Activated T-cell treated with anti-CD3 and anti-CD28 coated beads, Interleukin-2, amount 50 U/mL, for 24 hours (primary cell): ENCODE measurements at regions not wholly inside any gene's neighbourhood (a gene's known extent, or its start where the extent isn't known, plus 50 kb on each side); places are given as distances from the start of the nearest gene placed in this dataset.
"Not testable (repeated sequence)": the region's sequence is repeated elsewhere in the genome, so short reads cannot be mapped to it uniquely, and the experiment has no call there.

Experiments used
- DNase-seq: peaks from one replicate; pipeline ENCODE4 v3.0.0-alpha.2; 2020
- H3K27ac Mint-ChIP-seq: 2 replicates; pipeline ENCODE4 v1.8.0; 2020; ENCODE audit warnings: mild to moderate bottlenecking, mixed read lengths
- H3K27me3 Mint-ChIP-seq: 2 replicates; pipeline ENCODE4 v1.8.0; 2020; ENCODE audit warnings: mixed read lengths
- H3K36me3 Mint-ChIP-seq: 2 replicates; pipeline ENCODE4 v1.8.0; 2020; ENCODE audit warnings: low read depth, mixed read lengths
- H3K4me1 Mint-ChIP-seq: 2 replicates; pipeline ENCODE4 v1.8.0; 2020; ENCODE audit warnings: low read depth, mixed read lengths
- H3K4me3 Mint-ChIP-seq: 2 replicates; pipeline ENCODE4 v1.8.0; 2020; ENCODE audit warnings: mild to moderate bottlenecking, moderate library complexity, mixed read lengths
- H3K9me3 Mint-ChIP-seq: 2 replicates; pipeline ENCODE4 v1.8.0; 2020; ENCODE audit warnings: mixed read lengths

DNA sequence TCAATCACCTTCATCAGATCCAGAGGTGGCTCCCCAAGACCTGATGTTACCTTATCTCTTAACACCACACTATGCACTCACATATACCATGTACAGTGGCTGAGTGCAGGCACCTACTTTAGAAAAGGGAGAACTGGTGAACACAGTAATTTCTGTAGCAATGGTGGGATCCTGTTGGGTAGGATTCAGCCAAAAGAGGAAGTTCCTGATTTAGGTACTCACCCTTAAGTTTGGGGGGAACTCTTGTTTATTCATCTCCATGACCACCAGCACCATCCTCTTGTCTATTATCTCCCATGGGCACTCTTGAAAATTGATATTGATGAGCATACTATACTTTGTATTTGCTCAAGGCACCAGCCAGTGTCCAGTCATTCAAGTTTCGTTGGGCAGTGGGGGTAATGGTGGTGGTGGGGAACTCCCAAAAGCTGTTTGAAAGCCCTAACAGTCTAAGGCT is 324.4 kb downstream of the LMO7 start:
- peaks cover 14% of the 10 kb centered on the region for H3K27me3 Mint-ChIP-seq
- DNase-seq: no peak
- no peak overlapping the region for H3K27ac Mint-ChIP-seq
- no peaks in the 10 kb centered on the region for H3K36me3 Mint-ChIP-seq
- H3K4me1 Mint-ChIP-seq: no peaks in the 10 kb centered on the region
- H3K4me3 Mint-ChIP-seq: no peak overlapping the region
- no peaks in the 10 kb centered on the region for H3K9me3 Mint-ChIP-seq

DNA sequence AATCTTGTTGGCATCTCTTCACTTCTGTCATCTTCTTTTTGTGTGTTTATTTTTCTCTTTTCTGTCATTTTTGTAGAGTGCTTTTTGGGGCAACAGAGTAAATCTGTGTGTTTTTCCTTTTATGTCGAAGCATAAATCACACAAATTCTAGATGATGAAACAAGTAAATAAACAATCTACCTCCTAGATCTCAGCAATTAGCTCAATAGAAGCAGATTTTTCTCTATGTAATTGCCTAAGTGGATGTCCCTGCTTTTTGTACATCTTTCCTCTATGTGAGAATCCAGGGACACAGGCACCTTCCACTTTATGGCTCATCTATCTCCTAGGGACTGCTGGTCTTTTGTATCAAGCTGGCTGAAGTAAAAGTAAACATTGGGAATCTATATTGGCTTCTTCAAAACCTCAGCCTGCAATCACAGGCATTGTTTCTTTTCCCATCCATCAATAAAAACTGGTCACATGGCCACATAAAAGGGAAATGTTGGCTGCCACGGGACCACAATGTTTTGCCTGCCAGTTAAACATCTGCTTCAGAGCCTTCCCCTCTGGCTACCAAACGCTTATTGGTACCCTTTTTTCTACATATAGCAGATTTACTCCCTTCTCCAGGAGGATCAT is 323.8 kb downstream of the LMO7 start:
- H3K4me3 Mint-ChIP-seq: no peak overlapping the region
- H3K4me1 Mint-ChIP-seq: no peaks in the 10 kb centered on the region
- no peak for DNase-seq
- peaks cover 16% of the 10 kb centered on the region for H3K27me3 Mint-ChIP-seq
- H3K36me3 Mint-ChIP-seq: no peaks in the 10 kb centered on the region
- H3K9me3 Mint-ChIP-seq: peaks cover 2% of the 10 kb centered on the region
- no peak overlapping the region for H3K27ac Mint-ChIP-seq

DNA sequence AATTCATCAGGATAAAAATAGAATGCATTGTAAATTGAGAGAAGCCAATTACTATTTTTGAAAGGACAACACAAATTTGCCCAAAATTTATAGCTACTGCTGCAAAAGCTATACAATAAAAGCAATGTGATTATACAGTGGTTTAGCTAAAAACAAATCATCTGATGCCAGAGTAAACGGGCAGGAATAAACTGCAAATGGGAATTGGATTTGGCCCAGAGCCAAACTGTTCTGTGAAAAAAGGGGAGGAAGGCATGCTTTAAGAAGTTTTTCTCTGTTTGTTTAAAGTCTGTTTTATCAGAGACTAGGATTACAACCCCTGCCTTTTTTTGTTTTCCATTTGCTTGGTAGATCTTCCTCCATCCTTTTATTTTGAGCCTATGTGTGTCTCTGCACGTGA is 317.5 kb downstream of the LMO7 start:
- H3K36me3 Mint-ChIP-seq, H3K4me1 Mint-ChIP-seq, DNase-seq, H3K27ac Mint-ChIP-seq, H3K4me3 Mint-ChIP-seq, H3K9me3 Mint-ChIP-seq: not testable (repeated sequence)
- H3K27me3 Mint-ChIP-seq: peaks cover 11% of the 10 kb centered on the region

DNA sequence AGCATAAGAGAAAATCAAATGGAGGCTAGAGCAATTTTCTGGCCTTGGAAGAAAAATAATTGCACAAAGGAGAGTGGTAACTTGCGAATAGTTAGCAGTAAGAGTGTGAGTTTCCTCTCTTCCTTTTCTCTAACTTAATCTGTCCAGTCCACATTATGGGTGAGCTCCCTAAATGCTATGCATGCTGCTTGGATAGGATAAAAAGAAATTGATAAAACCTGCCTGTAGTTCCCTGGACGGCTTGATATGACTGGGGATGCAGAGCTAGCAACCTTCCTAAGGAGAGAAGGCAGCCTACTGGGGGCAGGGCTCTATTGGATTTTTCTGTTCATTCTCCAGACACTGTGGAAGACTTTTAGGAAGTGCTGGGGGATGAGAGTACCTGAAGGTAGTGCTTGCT is 311.3 kb downstream of the LMO7 start:
- Mint-ChIP-seq H3K4me1 (no peaks in the 10 kb centered on the region), H3K9me3 (no peaks in the 10 kb centered on the region), H3K27me3 (peaks cover 2% of the 10 kb centered on the region), H3K36me3 (no peaks in the 10 kb centered on the region), H3K27ac (no peak overlapping the region), H3K4me3 (no peak overlapping the region)
- DNase-seq: no peak

DNA sequence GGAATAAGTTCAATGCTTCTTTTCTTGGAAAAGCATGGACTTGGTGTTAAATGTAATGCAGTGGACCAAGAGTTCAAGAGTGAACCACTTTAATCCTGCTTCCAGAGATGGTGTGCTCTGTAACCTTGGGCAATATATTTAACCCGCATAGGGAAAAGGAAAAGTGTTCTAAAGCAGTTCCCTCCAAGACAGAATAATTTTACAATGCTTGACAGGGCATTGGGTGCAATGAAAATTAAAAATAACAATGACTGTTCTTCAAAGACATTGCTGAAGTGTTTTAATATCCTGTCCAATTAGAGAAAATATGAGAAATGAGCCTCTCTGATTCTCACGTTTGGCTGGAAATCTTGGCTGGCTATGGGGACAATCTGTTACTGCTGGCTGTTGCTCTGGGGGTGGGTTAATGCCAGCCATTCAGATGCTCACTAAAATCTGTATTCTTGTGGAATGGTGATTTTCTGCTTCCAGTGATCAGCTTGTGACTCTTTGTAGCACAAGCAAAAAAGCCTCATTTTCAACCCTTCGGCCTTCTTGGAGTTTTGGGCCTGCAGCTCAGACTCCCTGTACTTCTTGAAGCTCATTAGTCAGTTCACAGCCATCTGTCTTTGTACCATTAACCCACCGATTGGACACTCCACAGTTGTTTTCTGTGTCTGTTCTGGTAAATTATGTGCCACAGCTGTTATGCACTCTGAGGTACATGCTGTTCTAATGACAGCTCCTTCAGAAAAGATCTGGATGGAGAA is 310.6 kb downstream of the LMO7 start:
- H3K4me1 Mint-ChIP-seq: no peaks in the 10 kb centered on the region

DNA sequence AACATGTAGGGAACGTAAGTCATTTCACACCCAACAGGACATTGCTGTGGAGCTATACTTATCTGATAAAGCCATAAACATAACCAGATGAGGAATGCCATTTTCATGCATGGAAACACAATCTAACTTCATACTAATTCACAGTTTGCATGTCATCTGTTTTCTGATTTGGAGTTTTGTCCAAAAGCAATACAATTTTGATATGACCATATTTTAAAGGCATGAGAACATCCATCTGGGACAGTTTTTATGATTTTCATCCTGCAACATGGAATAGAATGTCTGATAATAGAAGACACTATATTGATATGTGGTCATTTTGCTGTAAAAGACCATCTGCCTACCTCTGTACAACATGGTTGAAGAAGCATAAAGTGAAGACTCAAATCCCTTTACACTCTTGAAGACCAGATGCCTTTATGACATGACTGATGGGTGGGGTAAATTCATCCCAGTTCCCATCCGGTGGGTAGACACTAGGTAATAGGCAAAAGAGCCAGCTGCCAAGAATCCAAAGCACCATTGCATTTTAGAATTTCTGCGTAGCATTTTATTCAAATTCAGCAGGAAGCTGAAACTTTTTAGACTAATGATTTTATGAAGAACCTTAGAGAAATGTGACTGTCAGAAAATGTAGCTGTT is 309.8 kb downstream of the LMO7 start:
- H3K27me3 Mint-ChIP-seq: peaks cover 2% of the 10 kb centered on the region
- H3K4me1 Mint-ChIP-seq: no peaks in the 10 kb centered on the region
- no peaks in the 10 kb centered on the region for H3K9me3 Mint-ChIP-seq
- H3K4me3 Mint-ChIP-seq: no peak overlapping the region
- no peak for DNase-seq
- no peak overlapping the region for H3K27ac Mint-ChIP-seq
- no peaks in the 10 kb centered on the region for H3K36me3 Mint-ChIP-seq

More for the DNA sequence above, 310.6 kb downstream of the LMO7 start:
- no peak overlapping the region for H3K4me3 Mint-ChIP-seq
- no peaks in the 10 kb centered on the region for H3K9me3 Mint-ChIP-seq
- peaks cover 2% of the 10 kb centered on the region for H3K27me3 Mint-ChIP-seq
- H3K27ac Mint-ChIP-seq: no peak overlapping the region
- DNase-seq: no peak
- no peaks in the 10 kb centered on the region for H3K36me3 Mint-ChIP-seq

DNA sequence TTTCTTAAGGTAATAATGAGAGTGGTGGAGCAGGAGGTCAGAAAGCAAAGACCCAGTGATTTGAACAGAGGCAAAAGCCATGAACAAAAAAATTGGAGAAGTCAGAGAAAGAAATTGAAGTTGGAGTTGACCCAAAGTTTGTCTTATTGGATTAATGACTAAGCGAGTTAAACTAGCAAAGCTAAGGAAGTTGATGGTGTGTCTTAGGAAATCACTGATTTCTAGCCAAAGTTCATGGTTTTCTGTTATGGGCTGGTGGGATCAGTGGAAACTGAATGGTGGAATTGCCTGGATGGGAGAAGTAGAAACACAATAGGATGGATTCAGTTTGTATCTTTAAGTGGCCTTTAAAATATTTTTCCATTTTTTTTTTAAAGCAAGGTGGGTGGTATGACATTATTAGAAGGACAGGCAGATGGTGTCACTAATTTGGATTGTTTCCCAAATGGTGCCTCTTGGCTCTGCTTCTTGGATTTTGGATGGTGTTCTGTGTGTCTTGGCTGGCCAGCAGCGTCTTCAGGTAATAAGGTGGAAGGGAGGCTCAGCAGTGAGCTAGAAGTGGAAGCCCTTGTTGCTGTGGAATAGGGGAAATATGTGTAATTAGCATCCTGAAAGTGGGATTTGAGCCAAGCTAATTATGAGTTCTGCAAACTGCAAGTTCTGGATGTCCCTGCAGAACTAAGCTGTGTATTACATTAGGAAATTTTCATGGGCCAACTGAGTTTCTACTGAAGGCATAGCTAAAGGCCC is 302.9 kb downstream of the LMO7 start:
- H3K4me3 Mint-ChIP-seq: no peak overlapping the region
- H3K9me3 Mint-ChIP-seq: no peaks in the 10 kb centered on the region
- H3K4me1 Mint-ChIP-seq: no peaks in the 10 kb centered on the region

DNA sequence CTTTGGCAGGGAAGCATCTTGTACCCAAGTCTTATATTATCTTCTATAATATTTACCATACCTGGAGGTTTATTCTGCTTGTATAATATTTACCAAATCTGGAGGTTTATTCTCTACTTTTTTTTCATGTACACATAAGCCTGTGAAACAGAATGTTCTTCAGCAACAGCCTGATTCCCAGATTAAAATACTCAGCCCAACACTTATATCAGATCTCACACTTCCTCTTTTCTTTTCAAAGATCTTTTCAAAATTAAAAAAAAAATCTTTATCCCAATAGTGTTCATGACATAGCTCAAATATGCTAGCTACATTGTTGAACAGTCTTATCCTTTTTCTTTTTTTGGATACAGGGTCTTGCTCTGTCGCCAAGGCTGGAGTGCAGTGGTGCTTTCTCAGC is 300.7 kb downstream of the LMO7 start:
- Mint-ChIP-seq H3K27ac (no peak overlapping the region), H3K9me3 (no peaks in the 10 kb centered on the region), H3K36me3 (no peaks in the 10 kb centered on the region), H3K27me3 (no peaks in the 10 kb centered on the region), H3K4me3 (no peak overlapping the region), H3K4me1 (no peaks in the 10 kb centered on the region)
- no peak for DNase-seq

More for the DNA sequence above, 302.9 kb downstream of the LMO7 start:
- no peak for DNase-seq
- Mint-ChIP-seq H3K27me3 (no peaks in the 10 kb centered on the region), H3K36me3 (no peaks in the 10 kb centered on the region), H3K27ac (no peak overlapping the region)

DNA sequence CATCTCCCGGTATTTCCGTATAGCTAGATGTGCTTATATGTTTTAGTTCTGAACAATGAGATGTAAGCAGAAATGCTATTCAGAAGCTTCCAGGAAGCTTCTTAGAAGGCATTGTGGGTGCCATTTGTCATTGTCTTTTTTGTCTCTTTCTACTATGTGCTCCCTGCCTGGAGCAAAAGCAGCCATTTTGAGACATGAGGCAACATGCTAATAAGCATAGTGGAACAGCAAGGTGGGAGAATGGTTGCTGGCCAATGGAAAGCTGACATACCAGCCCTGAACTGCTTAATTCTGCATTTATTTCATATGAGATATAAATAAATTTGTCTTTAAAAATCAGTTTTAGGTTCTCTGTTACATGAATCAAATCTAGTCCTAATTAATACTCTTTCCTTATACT is 299.7 kb downstream of the LMO7 start:
- Mint-ChIP-seq H3K27me3 (peaks cover 3% of the 10 kb centered on the region), H3K4me3 (no peak overlapping the region), H3K36me3 (no peaks in the 10 kb centered on the region), H3K9me3 (no peaks in the 10 kb centered on the region), H3K27ac (no peak overlapping the region), H3K4me1 (no peaks in the 10 kb centered on the region)
- no peak for DNase-seq

DNA sequence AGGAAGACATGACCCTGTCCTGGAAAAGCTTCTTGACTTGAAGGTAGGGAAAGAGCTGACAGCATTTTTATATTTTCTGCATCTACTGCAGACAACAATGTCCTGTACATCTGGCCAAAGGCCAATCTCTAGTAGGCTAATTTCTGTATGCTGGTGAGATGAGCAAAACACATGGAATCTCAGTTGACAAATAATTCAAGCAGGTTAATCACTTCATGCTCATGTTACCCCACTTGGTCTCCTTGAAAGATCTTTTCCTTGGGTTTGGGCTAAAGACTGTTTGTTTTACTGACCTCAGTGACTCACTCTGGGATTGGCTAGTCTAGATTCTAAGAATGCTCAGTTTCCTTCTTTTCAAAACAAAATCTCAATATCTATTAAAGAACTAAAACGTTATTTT is 298.8 kb downstream of the LMO7 start:
- no peak overlapping the region for H3K4me3 Mint-ChIP-seq

DNA sequence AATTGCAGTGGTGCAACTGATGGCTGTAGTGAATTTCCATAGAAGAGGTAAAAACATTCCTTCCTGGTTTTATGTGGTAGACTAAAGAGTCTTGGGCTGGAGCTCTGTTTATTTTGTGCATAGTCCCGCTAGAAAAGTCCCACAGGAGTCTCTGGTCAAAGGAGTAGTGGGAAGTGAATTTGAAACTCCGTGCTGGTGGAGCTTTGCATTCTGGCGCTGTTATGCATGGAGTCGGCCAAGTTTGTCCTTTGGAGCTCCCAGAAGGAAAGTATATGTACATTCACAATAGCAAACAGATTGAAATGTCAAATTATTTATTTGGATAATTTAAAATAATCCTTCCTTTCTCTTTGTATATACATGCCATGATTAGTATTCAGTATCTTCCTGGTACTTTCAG is 296.5 kb downstream of the LMO7 start:
- DNase-seq: no peak
- Mint-ChIP-seq H3K27ac (no peak overlapping the region), H3K4me1 (no peaks in the 10 kb centered on the region), H3K9me3 (no peaks in the 10 kb centered on the region), H3K27me3 (peaks cover 8% of the 10 kb centered on the region), H3K36me3 (no peaks in the 10 kb centered on the region), H3K4me3 (no peak overlapping the region)

More for the DNA sequence above, 298.8 kb downstream of the LMO7 start:
- Mint-ChIP-seq H3K27me3 (peaks cover 8% of the 10 kb centered on the region), H3K4me1 (no peaks in the 10 kb centered on the region), H3K9me3 (no peaks in the 10 kb centered on the region), H3K36me3 (no peaks in the 10 kb centered on the region), H3K27ac (no peak overlapping the region)
- no peak for DNase-seq

DNA sequence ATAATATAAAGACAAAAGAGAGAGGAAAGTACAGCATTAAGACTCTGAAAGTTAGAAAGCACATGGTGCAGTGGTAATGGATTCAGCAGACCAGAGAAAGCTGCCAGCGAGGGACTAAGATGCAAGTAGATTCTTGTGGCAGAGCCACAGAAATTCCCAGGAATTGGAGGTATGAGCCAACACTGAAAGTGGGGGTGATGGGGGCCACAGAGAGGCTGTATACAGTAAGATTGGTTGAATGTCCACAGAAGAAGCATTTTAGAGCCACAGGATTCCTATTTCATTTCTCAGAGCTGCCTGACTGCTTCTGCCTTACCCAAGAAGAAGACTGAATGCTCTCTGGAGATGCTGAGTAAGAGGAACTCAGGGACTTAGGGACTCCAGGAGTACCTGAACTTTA is 295.0 kb downstream of the LMO7 start:
- H3K9me3 Mint-ChIP-seq: no peaks in the 10 kb centered on the region
- no peak overlapping the region for H3K27ac Mint-ChIP-seq
- H3K4me1 Mint-ChIP-seq: no peaks in the 10 kb centered on the region
- DNase-seq: no peak
- H3K36me3 Mint-ChIP-seq: no peaks in the 10 kb centered on the region
- peaks cover 8% of the 10 kb centered on the region for H3K27me3 Mint-ChIP-seq
- H3K4me3 Mint-ChIP-seq: no peak overlapping the region

DNA sequence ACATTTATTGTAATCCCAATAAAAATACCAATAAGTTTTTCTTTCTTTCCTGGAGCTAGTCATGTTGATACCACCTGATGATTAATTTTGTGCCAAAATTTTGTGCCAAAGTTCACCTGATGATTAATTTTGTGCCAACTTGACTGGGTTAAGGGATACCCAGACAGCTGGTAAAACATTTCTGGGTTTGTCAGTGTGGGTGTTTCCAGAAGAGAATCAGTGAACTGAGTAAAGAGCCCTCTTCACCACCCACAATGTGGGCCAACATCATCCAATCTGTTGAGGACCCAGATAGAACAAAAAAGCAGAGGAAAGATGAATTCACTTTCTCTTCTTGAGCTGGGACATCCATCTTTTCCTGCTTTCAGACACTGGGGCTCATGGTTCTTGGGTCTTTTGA is 292.9 kb downstream of the LMO7 start:
- no peak for DNase-seq
- Mint-ChIP-seq H3K9me3 (no peaks in the 10 kb centered on the region), H3K4me1 (no peaks in the 10 kb centered on the region), H3K4me3 (no peak overlapping the region), H3K27ac (no peak overlapping the region), H3K36me3 (no peaks in the 10 kb centered on the region), H3K27me3 (peaks cover 14% of the 10 kb centered on the region)

DNA sequence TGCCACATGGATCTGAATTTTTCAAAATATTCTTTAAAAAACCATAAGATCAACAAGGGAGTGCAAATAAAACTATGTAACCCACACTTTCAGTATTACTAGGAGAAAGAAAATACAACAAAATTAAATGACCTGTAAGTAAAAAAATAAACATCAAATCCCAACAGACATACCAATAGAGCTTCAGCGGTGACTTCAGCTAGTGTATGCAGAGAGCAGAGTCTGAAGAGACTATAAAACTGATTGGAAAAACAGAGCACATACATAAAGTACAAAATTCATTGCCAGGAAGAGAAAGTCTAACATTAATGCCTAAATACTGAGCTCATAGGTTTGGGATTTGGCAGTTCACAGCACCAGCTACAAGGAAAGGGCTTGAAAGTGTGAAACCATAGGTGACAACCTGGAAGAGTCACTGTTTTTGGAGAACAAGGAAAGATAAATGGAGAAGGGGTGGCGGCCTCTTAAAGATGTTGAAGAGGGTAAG is 291.1 kb downstream of the LMO7 start:
- Mint-ChIP-seq H3K9me3 (no peaks in the 10 kb centered on the region), H3K4me1 (no peaks in the 10 kb centered on the region), H3K4me3 (no peak overlapping the region), H3K36me3 (no peaks in the 10 kb centered on the region), H3K27me3 (peaks cover 17% of the 10 kb centered on the region), H3K27ac (no peak overlapping the region)
- DNase-seq: no peak
